ENCODE measurements at regions not wholly inside any gene's neighbourhood (a gene's known extent, or its start where the extent isn't known, plus 50 kb on each side); places are given as distances from the start of the nearest gene placed in this dataset.
A peak's percentile ranks its signal among the peaks of the same experiment; 100 is the strongest.

DNA sequence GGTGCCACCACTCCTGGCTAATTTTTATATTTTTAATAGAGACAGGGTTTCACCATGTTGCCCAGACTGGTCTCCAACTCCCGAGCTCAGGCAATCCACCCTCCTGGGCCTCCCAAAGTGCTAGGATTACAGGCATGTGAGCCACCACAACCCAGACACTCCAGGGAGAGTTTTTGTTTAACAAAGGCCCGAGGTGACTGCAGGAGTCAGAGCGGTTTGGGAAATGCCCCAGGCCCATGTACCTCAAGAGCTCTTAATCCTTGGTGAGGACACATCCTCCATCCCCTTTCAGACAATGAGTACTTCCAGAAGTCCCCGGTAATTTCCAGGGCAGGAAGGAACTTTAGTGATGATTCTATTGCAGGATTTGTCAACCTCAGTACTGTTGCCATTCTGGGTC lies 176.0 kb downstream of the ESRRB start:
- DNase-seq (ENCODE audit: low spot score): no peak

DNA sequence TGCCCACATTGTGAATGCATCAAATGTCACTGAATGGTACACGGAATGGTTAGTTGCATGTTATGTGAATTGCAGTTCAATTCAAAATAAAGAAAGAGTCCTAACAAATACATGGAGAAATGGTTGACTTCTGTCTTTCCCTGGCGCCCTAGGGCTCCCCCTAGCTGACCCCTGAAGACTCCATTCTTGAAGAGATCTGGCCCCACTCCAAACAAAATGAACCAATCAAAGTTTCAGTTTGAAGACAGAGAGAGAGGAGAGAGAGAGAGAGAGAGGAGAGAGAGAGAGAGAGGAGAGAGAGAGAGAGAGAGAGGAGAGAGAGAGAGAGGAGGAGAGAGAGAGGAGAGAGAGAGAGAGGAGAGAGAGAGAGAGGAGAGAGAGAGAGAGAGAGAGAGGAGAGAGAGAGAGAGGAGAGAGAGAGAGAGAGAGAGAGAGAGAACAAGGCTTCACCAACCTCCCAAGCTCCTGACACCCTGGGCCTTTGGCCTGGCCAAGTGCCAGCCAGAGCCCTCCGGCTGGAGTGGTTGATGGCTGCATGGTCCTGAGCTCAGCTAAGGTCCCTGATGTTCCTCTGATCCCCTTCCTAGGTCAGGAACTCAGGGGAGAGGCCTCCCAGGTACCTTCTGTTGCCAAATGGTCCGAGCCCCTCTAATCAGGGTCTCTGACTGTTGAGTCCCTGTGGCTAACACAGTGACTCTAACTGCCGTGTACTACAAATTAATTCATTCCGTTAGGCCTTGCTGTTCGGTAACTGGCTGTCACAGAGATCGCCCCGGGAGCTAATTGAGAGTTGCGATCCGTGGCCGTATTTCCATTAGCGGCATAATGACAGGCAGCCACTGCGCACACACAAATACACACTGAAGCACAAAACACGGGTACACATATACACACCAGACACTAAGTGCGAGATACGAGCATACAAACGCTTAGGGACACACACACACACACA lies 188.8 kb downstream of the ESRRB start:
- DNase-seq (ENCODE audit: low spot score): no peak

DNA sequence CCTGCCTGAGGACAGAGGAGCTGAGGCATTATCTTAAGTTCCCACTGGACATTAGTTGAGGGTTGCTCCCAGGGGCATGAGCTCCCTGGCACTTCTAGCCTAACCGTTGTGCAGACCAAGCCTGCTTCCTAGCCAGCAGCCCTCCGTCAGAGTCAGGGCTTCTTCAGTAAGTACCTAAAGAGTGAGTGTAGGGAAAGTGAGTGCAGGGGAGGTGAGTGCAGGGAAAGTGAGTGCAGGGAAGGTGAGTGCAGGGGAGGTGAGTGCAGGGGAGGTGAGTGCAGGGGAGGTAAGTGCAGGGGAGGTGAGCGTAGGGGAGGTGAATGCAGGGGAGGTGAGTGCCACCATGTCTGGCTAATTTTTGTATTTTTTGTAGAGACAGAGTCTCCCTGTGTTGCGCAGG lies 190.5 kb downstream of the ESRRB start:
- DNase-seq (ENCODE audit: low spot score): no peak

DNA sequence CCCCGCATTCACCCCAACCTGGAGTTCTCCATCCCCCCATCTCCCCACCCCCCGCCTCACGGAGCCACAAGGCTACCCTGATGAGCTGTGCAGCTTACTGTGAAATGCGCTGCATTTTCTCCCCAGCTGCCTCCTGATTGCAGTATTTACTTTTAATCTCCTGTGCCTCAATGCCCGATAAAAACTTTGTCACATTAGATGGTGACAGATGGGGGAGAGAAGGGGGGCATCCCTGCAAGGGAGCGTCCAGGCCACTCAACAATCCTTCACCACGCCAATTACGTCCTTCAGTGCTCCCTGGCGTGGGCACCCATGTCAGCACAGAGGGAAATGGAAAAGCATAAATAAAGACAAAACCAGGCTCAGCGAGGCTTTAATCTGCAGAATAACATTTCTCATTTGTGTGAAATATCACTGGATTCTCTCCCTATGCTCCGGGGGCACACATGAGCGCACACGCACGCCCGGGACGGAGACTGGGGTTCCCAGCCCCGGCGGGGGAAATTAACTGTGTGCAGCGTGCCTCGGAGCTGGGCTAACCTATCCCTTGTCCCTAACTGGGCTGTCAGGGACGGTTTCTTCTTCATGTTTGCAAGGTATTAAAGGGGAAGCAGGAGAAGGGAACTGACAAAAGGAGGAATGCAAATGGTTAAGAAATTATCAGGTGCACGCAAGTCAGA lies 186.7 kb upstream of the VASH1 start:
- no peak for DNase-seq (ENCODE audit: low spot score)

DNA sequence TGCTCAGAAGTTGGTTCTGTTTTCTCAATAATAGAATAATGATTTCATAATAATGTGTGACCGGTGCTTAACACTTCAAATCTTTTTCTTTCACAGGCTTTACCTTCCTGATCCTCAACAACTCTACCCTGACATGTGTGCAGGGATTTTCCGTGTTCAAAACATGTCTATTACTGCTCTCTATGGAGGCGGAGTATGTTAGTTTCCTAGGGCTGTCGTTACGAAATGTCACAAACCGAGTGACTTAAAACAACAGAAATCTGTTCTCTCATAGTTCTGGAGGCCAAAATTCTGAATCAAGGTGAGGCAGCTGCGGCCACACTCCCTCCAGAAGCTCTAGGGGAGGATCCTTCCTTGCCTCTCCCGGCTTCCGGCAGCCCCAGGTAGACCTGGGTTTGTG lies 186.2 kb upstream of the VASH1 start:
- no peak for DNase-seq (ENCODE audit: low spot score)

DNA sequence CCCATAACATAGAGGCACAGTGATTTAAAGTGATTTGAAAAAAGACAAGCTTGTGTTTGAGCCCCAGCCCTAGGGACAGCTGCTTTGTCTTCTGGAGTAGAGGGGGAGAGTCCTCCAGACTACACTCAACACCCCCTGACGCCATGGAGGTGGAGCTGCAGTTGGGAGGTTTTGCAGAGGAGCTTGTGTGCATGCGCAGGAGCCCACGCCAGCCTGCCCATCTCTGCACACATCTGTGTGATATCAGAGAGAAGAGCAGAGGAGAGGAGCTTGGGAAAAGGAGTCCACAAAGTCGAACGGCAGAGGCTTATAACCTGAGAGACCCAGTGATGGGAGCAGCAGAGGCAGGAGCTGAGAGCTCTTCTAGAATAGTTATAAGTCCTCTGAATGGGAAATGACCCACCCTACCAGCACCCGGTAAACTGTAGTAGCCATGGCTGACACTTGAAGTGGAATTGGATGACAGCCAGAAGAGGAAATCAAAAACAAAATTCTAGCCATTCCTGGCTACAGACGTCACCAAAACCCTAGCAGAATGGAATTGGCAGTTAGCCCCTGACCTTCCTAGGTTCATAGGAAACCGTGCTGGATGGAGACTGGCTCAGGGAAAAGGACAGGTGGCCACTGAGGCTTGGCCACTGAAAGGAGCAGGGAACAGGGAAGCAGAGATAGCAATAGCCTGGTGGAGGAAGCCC lies 185.1 kb upstream of the VASH1 start:
- DNase-seq (ENCODE audit: low spot score): no peak

DNA sequence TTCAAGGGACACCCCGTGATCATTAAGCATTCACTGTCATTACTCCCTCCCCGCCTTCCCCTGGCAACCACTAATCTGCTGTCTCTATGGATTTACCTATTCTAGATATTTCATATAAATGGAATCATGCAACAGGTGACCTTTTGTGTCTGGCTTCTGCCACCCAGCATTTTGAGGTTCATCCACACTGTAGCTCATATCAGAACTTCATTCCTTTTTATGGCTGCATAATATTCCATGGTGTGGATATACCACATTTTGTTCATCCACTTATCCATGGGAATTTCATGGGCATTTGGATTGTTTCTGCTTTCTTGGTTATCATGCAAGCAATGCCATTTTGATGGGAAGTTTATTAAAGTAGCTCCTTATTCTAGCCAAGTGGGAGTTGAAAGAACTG lies 184.2 kb upstream of the VASH1 start:
- no peak for DNase-seq (ENCODE audit: low spot score)

DNA sequence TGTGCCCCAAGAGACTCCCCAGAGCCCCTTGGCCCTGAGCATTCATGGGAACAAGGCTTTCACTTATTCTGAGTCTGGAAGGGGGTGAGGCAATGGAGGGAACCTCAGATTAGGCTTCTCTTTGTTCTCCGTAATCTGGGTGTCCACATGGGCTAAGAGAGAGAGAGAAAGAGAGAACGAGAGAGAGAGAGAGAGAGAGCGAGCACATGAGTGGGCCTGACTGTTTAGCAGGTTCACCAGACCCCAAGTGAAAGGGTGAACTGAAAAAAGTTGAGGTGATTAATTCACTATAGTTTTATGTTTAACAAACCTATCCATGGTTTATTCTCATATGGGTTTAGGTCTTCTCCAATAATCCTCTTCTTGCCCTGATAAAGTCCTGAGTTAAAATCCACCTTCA lies 183.4 kb upstream of the VASH1 start:
- no peak for DNase-seq (ENCODE audit: low spot score)

DNA sequence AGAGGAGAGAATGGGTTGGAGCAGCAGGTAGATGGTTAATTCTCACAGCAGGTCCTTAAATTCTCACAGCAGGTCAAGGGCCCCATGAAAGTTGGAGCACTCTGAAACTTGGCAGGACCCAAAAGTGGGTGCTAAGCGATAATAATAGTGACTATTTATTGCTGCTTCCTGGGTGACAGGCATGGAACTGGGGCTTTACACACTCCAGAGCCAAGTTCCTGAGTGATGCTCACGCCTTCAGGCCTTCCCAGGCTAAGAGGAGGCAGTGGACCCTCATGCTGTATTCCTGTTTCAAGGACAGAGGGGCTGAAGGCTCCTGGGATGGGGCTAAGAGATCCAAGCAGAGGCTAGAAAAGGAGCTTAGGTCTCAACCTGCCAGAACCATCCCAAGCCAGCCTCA lies 180.9 kb upstream of the VASH1 start:
- DNase-seq (ENCODE audit: low spot score): no peak

DNA sequence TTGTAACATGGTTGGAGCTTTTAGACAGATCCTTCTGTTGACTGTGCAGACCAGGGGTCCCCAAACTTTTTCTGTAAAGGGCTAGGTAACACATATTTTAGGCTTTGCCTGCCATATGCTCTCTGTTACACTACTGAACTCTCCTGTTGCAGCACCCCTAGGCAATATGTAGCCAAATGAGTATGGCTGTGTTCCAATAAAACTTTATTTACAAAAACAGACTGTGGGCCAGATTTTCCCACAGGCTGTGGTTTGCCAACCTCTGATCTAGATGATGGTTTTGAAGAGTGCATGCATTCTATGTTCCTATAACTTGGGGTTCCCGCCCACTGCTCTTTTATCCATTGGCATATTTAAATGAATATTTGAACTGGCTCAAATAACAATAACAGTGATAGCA lies 180.3 kb upstream of the VASH1 start:
- no peak for DNase-seq (ENCODE audit: low spot score)

DNA sequence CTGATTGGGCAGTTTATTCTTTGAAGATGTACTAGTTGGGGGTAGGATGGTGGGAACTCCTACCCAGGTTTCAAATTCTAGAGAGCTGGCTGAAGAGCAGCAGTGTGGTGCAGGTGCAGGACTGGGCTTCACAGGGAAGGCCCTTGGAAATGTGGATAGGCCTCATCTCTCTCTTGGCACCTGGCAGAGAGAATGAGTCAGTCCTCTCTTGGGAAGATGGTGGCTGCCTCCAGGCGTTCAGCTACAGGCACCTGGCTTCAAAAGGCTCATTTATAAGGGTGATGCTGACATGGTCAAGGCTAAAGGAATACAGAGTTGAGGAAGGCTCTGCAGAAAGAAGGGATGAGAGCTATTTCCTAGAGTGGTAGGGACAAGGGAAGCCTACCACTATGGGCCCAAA lies 179.7 kb upstream of the VASH1 start:
- no peak for DNase-seq (ENCODE audit: low spot score)

DNA sequence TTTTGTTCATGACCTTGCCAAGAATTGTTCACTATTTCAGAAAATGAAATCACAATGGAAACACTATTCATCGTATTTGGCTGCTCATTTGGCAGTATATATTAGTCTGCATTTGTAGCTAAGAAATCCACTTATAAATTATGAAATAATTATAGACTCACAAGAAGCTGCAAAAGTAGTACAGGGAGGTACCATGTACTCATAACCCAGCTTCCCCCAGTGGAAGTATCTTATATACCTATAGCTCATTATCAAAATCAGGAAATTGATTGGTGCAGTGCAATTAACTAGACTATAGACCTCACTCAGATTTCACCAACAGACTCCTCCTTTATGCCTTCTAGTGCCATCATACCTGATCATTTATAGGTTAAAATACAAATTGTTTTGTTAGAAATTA lies 178.8 kb upstream of the VASH1 start:
- no peak for DNase-seq (ENCODE audit: low spot score)

DNA sequence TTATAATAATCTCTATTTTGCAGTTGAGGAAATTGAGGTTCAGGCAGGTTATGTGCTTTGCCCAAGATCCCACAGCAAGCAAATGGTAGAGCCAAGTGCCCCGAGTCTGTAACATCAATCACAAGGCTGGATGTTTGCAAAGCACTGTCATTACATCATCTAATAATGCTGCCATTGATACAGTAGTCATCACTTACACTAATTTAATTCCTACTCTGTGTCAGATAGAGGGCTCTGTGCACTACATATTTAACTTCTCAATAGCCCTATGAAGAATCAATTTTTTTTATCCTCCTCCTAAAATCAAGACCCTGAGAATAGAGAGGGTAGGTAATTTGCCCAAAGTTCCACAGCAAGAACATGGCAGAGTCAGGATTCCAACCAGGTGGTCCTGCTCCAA lies 178.1 kb upstream of the VASH1 start:
- DNase-seq (ENCODE audit: low spot score): no peak

DNA sequence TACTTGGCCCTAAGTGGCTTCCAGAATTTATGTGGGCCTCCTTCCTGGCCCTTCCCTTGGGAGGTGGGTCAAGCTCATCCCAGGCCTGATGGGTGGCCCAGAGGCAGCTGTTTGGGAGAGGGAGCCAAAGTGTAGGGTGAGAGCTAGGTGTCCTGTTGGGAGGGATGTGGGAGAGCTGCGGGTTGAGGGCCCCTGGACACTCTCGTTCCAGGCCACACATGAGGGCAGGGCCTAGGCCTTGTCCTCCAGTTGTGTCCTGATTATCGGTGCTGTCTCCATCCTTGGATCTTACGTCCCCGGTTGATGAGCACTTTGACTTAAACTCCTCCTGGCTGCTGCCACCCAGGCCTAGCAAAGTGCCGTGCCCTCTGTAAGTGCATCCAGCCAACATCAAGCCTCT lies 177.5 kb upstream of the VASH1 start:
- DNase-seq (ENCODE audit: low spot score): no peak

DNA sequence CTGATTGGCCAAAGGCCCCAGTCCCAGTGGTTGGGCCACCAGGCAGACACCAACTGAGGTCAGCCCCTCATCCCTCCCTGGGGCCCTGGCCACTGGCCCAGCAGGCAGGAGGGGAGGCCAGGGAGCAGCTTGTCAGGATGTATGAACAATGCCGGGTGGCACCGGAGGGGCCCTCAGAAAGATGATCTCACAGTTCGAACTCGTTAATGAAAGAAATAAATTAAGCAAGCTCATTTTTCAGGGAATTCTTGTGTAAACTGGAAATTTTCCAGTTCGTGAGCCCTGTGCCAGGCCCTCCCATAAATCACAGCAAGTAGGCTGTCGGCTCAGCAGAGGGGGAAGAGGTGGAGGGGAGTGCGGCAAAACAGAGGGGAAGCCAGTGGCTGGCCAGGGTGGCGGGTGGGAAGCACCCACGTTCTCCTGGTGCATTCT lies 177.0 kb upstream of the VASH1 start:
- DNase-seq (ENCODE audit: low spot score): no peak

DNA sequence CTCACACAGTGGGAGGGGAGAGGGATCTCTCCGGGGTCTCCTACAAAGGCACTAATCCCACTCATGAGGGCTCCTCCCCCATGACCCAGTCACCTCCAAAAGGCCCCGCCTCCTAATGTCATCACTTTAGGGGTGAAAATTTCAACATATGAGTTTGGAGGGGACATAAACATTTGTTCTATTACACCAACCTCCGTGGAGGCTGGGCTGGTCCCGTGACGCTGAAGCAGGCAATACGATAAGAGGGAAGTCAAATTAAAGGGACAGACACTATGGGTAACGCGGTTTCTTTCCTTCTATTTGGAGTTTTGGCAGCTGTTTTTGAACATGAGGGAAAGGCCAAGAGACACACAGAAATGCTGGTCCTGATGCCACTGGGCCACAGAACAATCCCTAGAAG lies 175.7 kb upstream of the VASH1 start:
- DNase-seq (ENCODE audit: low spot score): no peak

DNA sequence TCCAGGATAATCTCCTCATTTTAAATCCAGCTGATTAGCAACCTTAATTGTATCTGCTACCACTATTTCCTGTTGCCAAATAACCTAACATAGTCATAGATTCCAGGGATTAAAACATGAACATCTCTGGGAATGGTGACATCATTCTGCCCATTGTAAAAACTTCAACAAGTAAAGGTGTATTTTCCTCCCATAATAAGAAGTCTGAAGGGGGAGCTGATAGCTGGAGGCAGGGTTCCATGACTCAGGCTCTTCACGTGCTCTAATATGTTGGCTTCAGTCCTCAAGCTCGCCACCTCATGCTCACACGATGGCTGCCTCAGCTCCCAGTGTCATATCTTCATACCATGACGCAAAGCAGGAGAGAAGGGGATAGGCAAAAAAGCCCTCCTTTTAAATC lies 172.0 kb upstream of the VASH1 start:
- DNase-seq (ENCODE audit: low spot score): no peak

DNA sequence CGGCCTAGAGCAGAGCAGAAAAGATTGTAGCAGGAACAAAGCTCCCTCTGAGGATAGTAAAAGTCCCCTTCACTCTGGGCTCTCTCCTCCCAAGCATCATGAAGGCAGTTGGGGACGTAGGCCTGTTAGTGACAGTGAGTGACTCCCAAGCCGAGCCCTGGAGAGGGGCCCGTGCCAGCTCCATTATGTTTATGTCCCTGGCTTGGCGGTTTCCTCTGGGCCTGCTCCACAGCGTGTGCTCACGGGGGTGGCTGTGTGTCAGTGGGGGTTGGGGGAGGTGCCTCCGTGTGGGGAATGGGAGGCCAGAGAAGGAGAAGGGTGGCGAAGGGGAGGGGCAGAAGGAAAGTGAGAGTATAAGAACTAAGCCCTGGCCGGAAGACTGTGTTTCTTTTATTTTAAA lies 170.0 kb upstream of the VASH1 start:
- DNase-seq (ENCODE audit: low spot score): peak; percentile 18

DNA sequence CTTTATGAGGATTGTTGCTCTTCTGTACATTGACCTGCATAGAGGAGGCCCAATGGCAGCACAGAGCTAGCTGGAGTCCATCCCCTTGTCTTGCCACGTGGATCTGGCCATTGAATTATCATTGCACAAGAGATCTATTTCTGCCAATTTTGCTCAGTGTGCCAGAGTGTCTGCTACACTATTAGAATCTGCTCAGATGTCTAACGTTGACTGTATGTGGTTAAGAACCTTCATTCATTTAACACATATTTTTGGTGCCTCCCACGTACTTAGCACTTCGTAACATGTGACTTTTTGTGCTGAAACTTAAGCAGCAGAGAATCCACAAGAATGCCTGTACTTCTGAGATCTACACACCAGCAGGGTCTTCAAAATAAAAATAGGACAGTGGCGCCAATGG lies 166.0 kb upstream of the VASH1 start:
- no peak for DNase-seq (ENCODE audit: low spot score)

DNA sequence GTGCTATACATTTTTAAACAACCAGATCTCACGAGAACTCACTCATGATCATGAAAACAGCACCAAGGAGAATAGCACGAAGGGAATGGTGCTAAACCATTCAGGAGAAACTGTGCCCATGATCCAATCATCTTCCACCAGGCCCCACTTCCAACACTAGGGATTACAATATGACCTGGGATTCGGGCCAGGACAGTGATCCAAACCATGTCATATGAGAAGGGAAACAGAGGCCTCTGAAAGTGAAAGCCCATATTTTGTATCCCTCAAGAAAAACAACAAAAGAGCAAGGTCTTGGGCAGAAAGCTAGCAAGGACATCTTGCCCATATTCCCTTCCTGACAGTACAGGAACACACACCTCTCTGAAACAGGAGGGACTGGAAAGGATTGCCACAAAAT lies 163.9 kb upstream of the VASH1 start:
- DNase-seq (ENCODE audit: low spot score): no peak

DNA sequence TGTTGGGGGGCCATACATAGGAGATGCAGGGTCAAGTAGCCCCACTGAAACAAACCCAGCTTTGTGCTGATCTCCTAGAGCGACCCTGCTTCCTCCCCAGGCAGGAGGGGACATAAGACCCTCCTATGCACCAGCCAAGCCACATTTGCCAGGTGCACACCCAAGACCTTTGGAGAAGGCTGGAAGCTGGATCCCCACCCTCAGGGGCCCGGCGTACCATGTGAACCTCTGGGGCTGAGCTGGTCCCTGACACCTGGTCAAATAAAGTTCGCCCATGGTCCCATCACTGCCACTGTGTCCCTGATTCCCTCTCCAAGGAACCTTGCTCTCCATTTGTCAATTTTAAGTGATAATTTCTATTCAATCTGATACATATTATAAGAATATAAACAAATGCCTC lies 162.1 kb upstream of the VASH1 start:
- no peak for DNase-seq (ENCODE audit: low spot score)

DNA sequence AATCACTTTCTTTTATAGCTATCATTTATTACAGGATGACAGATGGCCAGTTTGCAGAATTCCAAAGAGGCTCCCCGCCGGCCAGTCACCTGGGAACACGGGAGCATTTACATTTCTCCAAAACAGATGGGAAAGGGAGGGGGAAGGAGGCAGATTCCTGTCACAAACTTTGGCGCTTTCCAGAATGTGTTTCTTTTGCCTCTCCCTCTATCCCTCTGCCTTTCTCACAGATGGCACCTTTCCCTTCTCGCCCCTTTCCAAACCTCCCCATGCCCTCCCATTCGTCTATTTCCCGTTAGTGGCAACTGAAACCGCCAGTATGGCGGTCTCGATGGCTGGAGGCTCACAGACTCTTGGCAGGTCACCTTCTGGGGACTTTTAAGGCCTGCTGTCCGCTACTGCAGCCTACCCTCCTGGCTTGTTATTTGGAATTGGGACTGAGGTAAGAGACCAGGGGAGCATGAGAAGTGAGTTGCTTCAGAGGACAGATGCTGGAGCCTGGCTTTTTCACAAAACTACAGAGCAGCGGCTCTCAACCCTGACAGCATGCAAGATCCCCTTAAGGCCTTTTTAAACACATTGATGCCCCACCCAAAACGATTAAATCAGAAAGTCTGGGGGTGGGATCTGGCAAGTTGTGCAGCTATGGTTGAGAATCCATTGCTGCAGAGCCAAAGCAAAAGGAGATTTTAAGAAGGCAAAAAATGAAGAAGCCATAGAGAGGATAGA lies 161.5 kb upstream of the VASH1 start:
- no peak for DNase-seq (ENCODE audit: low spot score)
